ENCODE measurements at regions not wholly inside any gene's neighbourhood (a gene's known extent, or its start where the extent isn't known, plus 50 kb on each side); places are given as distances from the start of the nearest gene placed in this dataset.

GRCh38 chr2:2550856-2551255, 219.8 kb upstream of the MYT1L start:
- TF ChIP-seq CTCF (IDR thresholded peaks at IDR 0.05; ENCODE audit: low read depth, low read length, poor library complexity, severe bottlenecking) (no peak), EZH2phosphoT487 (IDR thresholded peaks at IDR 0.05; ENCODE audit: borderline replicate concordance, low read length) (no peak)

Measured in DOHH2 (cell line).